Activated naive CD4-positive, alpha-beta T cell treated with anti-CD3 and anti-CD28 coated beads for 36 hours (primary cell): ENCODE measurements at regions not wholly inside any gene's neighbourhood (a gene's known extent, or its start where the extent isn't known, plus 50 kb on each side); places are given as distances from the start of the nearest gene placed in this dataset.
"Not testable (repeated sequence)": the region's sequence is repeated elsewhere in the genome, so short reads cannot be mapped to it uniquely, and the experiment has no call there.

Source experiments
- CTCF ChIA-PET: fragments of 350-600 bp; sonication (Branson Sonifier 250); formaldehyde crosslinking; loops from one replicate; lab custom pipeline; 2021; ENCODE audit warnings: antibody characterized with exemption; lab: Charles Lee
- DNase-seq: peaks from one replicate; pipeline ENCODE4 v3.0.0-alpha.2; 2020
- H3K27ac Mint-ChIP-seq: one replicate; pipeline ENCODE4 v1.8.0; 2021; ENCODE audit warnings: mild to moderate bottlenecking, mixed read lengths
- H3K27me3 Mint-ChIP-seq: one replicate; pipeline ENCODE4 v1.8.0; 2021; ENCODE audit warnings: low read depth, mixed read lengths
- H3K36me3 Mint-ChIP-seq: one replicate; pipeline ENCODE4 v1.8.0; 2021; ENCODE audit warnings: low read depth, mixed read lengths
- H3K4me1 Mint-ChIP-seq: one replicate; pipeline ENCODE4 v1.8.0; 2021; ENCODE audit warnings: low read depth, mixed read lengths
- H3K4me3 Mint-ChIP-seq: one replicate; pipeline ENCODE4 v1.8.0; 2021; ENCODE audit warnings: mild to moderate bottlenecking, moderate library complexity, mixed read lengths
- H3K9me3 Mint-ChIP-seq: one replicate; pipeline ENCODE4 v1.8.0; 2021; ENCODE audit warnings: mixed read lengths
- intact Hi-C: fragments of 100-400 bp; cut with micrococcal nuclease; formaldehyde crosslinking; loops from one replicate; pipeline ENCODE4 v1.15.1; 2023

DNA sequence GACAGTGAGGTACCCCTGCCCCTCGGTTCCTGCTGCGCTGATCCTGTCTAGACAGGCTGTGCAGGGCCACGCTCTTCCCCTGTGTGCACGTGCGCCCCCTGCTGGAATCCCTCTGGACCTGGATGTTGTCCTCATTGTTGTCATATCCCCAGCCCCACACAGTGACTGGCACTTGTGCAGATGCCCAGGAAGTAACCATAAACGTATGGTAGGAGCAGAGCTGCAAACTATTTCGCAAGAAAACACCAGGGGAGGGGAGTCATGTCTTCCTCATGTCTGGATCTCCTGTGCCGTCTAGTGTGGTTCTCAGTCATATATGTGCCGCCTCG, 114.7 kb downstream of the CRYBB2 start:
- peaks cover 24% of the 10 kb centered on the region for H3K9me3 Mint-ChIP-seq
- DNase-seq: peak; percentile 78
- CTCF ChIA-PET: interaction anchor here (0.6 to 1.6 kb wide), 6 partner anchors 11 to 1041 kb away, joined by 3 to 9 read pairs (median 4); no protein-coding TSS in a partner anchor
- H3K27ac Mint-ChIP-seq: no peak overlapping the region
- H3K27me3 Mint-ChIP-seq: no peaks in the 10 kb centered on the region
- intact Hi-C loops: loop anchor here (10.0 kb wide), 2 partner anchors 99 to 129 kb away; no protein-coding TSS in a partner anchor
- no peak overlapping the region for H3K4me3 Mint-ChIP-seq
- no peaks in the 10 kb centered on the region for H3K36me3 Mint-ChIP-seq
- no peaks in the 10 kb centered on the region for H3K4me1 Mint-ChIP-seq

DNA sequence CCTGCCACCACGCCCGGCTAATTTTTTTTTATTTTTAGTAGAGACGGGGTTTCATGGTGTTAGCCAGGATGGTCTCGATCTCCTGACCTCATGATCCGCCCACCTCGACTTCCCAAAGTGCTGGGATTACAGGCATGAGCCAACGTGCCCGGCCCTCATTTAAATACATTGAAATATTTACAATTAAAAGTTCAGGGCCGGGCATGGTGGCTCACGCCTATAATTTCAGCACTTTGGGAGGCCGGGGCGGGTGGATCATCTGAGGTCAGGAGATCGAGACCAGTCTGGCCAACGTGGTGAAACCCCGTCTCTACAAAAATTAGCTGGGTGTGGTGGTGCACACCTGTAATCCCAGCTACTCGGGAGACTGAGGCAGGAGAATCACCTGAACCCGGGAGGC, 115.2 kb downstream of the CRYBB2 start:
- H3K27ac Mint-ChIP-seq, DNase-seq, H3K27me3 Mint-ChIP-seq, H3K4me3 Mint-ChIP-seq, H3K36me3 Mint-ChIP-seq, H3K4me1 Mint-ChIP-seq: not testable (repeated sequence)
- intact Hi-C loops: loop anchor here (10.0 kb wide), 2 partner anchors 100 to 130 kb away; no protein-coding TSS in a partner anchor
- peaks cover 27% of the 10 kb centered on the region for H3K9me3 Mint-ChIP-seq
- CTCF ChIA-PET: interaction anchor here (0.6 to 1.6 kb wide), 4 partner anchors 130 to 1040 kb away, joined by 4 to 9 read pairs (median 5); no protein-coding TSS in a partner anchor

DNA sequence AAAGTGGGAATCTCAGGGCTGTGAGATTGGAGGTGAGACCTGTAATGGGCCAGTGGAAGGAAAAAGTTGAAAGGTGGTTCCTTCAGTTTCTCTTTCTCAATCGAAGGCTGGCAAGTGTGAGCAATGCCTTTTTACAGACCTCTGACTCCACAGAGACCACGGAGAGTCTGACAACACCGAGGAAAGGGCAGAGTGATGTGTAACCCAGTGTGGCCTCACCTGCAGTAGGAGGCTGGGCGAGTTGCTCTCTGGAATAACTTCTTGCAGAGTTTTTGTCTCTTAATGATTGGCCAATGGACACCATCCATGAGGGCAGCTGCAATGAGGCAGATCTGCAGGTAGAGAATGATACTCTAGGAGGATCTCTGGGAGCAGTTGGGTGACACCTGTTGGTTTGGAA, 115.8 kb downstream of the CRYBB2 start:
- H3K4me1 Mint-ChIP-seq, DNase-seq, H3K27ac Mint-ChIP-seq, H3K4me3 Mint-ChIP-seq, H3K36me3 Mint-ChIP-seq, CTCF ChIA-PET, H3K27me3 Mint-ChIP-seq: not testable (repeated sequence)
- H3K9me3 Mint-ChIP-seq: peaks cover 30% of the 10 kb centered on the region
- intact Hi-C loops: loop anchor here (10.0 kb wide), 2 partner anchors 100 to 130 kb away; no protein-coding TSS in a partner anchor

DNA sequence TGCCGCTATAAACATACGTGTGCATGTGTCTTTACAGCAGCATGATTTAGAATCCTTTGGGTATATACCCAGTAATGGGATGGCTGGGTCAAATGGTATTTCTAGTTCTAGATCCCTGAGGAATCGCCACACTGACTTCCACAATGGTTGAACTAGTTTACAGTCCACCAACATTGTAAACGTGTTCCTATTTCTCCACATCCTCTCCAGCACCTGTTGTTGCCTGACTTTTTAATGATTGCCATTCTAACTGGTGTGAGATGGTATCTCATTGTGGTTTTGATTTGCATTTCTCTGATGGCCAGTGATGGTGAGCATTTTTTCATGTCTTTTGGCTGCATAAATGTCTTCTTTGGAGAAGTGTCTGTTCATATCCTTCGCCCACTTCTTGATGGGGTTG, 121.1 kb downstream of the CRYBB2 start:
- H3K4me3 Mint-ChIP-seq, intact Hi-C loops, H3K27me3 Mint-ChIP-seq, H3K27ac Mint-ChIP-seq, DNase-seq, H3K4me1 Mint-ChIP-seq, CTCF ChIA-PET, H3K36me3 Mint-ChIP-seq: not testable (repeated sequence)
- H3K9me3 Mint-ChIP-seq: peaks cover 36% of the 10 kb centered on the region

DNA sequence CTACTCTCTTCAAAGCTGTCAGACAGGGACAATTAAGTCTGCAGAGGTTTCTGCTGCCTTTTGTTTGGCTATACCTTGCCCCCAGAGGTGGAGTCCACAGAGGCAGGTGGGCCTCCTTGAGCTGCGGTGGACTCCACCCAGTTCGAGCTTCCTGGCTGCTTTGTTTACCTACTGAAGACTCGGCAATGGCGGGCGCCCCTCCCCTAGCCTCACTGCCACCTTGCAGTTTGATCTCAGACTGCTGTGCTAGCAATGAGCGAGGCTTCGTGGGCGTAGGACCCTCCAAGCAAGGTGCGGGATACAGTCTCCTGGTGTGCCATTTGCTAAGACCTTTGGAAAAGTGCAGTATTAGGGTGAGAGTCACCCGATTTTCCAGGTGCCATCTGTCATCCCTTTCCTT, 124.9 kb downstream of the CRYBB2 start:
- H3K4me3 Mint-ChIP-seq, H3K27ac Mint-ChIP-seq, DNase-seq, intact Hi-C loops, CTCF ChIA-PET, H3K27me3 Mint-ChIP-seq, H3K4me1 Mint-ChIP-seq: not testable (repeated sequence)
- H3K9me3 Mint-ChIP-seq: peaks cover 20% of the 10 kb centered on the region
- peaks cover 13% of the 10 kb centered on the region for H3K36me3 Mint-ChIP-seq

DNA sequence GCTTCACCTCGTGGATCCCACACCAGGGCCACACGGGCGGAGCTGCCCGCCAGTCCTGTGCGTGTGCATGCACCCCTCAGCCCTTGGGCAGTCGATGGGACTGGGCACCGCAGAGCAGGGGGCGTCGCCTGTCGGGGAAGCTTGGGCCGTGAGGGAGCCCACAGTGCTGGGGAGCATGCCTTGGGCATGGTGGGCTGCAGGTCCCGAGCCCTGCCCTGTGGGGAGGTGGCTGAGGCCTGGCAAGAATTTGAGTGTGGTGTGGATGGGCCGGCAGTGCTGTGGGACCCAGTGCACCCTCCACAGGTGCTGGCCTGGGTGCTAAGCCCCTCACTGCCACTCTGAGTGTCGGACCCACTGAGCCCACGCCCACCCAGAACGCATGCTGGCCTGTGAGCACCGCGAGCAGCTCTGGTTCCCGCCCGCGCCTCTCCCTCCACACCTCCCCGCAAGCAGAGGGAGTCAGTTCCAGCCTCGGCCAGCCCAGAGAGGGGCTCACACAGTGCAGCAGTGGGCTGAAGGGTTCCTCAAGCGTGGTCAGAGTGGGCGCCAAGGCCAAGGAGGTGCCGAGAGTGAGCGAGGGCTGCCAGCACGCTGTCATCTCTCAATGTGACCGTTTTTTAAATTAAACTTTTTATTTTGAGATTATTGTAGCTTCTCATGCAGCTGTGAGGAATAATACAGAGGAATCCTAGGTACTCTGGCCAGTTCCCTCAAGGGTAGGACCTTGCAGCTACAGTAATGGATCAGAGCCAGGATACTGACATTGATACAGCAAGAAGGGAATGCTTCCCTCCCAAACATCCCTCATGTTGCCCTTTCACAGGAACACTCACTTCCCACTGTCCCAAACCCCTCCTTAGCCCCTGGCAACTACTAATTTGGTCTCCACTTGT, 127.7 kb downstream of the CRYBB2 start:
- intact Hi-C loops: no loop called here
- Mint-ChIP-seq H3K27ac (no peak overlapping the region), H3K4me3 (no peak overlapping the region), H3K36me3 (peaks cover 27% of the 10 kb centered on the region), H3K4me1 (no peaks in the 10 kb centered on the region), H3K9me3 (peaks cover 11% of the 10 kb centered on the region), H3K27me3 (no peaks in the 10 kb centered on the region)
- no peak for DNase-seq
- CTCF ChIA-PET: no interaction called here

DNA sequence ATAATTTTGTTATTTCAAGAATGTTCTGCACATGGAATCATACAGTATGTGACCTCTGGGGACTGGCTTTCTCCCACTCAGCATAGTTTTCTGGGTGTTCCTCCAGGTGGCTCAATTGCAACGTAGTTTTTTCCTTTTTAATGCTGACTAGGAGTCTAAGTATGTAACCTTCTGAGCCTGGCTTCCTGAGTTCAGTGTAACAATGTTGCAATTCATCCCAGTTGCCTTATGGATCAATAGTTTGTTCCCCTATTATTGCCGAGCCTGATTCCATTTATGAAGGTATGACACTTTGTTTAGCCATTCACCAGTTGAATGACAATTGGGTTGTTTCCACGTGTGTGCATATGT, 128.3 kb downstream of the CRYBB2 start:
- Mint-ChIP-seq H3K36me3 (peaks cover 31% of the 10 kb centered on the region), H3K27ac (no peak overlapping the region), H3K9me3 (peaks cover 10% of the 10 kb centered on the region), H3K4me3 (no peak overlapping the region), H3K4me1 (no peaks in the 10 kb centered on the region), H3K27me3 (no peaks in the 10 kb centered on the region)
- intact Hi-C loops: no loop called here
- DNase-seq: no peak
- CTCF ChIA-PET: no interaction called here

DNA sequence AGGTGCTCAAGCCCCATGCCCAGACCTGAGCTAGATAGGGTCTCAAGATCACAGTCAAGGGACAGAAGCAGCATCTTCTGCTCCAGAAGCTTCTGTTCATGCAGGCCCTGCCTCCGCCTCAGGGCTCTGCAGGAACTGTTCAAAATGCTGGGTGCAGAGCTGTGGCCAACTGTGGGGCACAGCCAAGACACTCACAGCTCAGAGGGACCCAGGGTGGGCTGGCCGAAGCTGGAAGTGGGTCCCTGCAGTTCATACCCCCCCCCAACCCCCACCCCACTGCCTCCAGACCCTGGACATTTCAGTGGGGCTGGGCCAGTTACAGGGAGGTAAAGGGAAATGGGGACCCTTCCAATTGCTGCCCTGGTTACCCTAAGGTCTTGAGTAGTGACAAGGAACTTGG, 129.0 kb downstream of the CRYBB2 start:
- Mint-ChIP-seq H3K9me3 (peaks cover 10% of the 10 kb centered on the region), H3K27me3 (no peaks in the 10 kb centered on the region), H3K27ac (no peak overlapping the region), H3K4me3 (no peak overlapping the region), H3K36me3 (peaks cover 33% of the 10 kb centered on the region), H3K4me1 (no peaks in the 10 kb centered on the region)
- no peak for DNase-seq
- intact Hi-C loops: no loop called here
- CTCF ChIA-PET: no interaction called here

DNA sequence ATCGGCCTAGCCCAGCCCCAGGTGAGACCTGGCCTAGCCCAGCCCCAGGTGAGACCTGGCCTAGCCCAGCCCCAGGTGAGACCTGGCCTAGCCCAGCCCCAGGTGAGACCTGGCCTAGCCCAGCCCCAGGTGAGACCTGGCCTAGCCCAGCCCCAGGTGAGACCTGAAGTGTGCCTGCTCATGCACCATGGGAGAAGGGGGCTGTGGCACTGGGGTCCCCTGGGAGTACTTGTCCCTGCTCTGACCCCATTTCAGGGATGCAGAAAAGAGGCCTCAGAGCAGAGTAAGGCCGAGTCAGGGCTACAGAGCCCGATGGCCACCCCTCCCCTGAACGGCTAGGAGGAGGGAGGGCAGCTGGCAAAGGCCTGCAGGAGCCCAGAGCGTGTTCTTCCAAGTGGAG, 129.6 kb downstream of the CRYBB2 start:
- CTCF ChIA-PET, H3K9me3 Mint-ChIP-seq, H3K27ac Mint-ChIP-seq: not testable (repeated sequence)

DNA sequence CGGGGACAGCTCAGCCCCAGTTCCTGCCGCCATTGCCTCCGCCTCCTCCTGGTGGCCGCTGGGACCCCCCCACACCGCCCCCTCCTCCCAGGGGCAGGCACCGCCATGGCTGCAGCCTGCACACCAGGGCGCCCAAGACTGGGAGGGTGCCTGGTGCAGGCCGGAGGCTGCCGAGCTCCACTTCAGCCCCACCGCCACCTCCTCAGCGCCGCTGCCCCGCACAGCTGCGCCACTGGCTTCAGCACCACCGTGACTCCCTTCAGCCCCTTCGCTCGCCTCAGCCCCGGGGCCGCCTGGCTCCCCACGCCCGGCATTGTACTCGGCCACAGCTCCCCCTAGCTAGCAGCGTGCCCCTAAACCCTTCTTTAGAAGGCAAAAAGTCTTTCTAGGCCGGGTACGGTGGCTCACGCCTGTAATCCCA, 131.1 kb downstream of the CRYBB2 start:
- CTCF ChIA-PET: interaction anchor here (1.5 kb wide), 1 partner anchor 150 kb away, joined by 3 read pairs; no protein-coding TSS in a partner anchor
- Mint-ChIP-seq H3K4me1 (no peaks in the 10 kb centered on the region), H3K9me3 (peaks cover 4% of the 10 kb centered on the region), H3K27me3 (no peaks in the 10 kb centered on the region), H3K27ac (no peak overlapping the region), H3K4me3 (no peak overlapping the region), H3K36me3 (peaks cover 47% of the 10 kb centered on the region)
- no peak for DNase-seq
- intact Hi-C loops: no loop called here

More for the DNA sequence above, 129.6 kb downstream of the CRYBB2 start:
- H3K4me1 Mint-ChIP-seq, DNase-seq, intact Hi-C loops, H3K4me3 Mint-ChIP-seq, H3K27me3 Mint-ChIP-seq: not testable (repeated sequence)
- peaks cover 37% of the 10 kb centered on the region for H3K36me3 Mint-ChIP-seq

DNA sequence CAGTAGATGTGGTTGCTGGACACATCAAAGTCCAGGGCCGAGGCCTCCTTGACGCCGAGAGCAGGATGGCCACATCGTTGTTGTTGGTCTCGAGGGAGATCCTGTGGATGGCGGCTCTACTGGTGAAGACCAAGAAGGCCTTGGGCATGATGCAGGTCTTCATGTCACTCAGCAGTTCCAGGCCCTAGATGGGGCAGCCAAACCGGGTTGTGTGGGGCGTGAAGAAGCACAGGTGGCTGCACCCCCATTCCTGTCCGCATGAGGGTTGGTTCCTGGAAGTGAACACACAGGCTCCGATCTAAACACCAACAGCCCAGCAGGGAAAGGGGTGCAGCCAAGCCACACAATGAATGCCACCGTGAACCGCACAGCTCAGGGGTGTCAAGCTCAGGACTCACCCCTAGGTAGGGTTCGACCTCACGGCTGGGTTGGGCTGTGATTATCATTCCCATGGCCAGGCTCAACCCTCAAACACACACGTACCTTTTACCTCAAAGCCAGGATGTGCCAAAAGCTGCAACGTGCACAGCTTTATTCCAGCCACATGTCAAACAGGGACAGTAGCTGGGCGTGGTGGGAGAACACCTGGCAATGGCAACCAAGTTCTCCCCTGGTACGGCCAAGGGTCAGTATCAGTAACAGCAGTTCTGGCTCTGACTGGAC, 132.3 kb downstream of the CRYBB2 start:
- H3K9me3 Mint-ChIP-seq: no peaks in the 10 kb centered on the region
- H3K4me3 Mint-ChIP-seq: no peak overlapping the region
- H3K27ac Mint-ChIP-seq: no peak overlapping the region
- intact Hi-C loops: no loop called here
- no peaks in the 10 kb centered on the region for H3K4me1 Mint-ChIP-seq
- peaks cover 43% of the 10 kb centered on the region for H3K36me3 Mint-ChIP-seq
- H3K27me3 Mint-ChIP-seq: no peaks in the 10 kb centered on the region
- CTCF ChIA-PET: interaction anchor here (0.5 to 1.5 kb wide), 2 partner anchors 151 to 337 kb away, joined by 3 to 4 read pairs; no protein-coding TSS in a partner anchor
- DNase-seq: no peak

DNA sequence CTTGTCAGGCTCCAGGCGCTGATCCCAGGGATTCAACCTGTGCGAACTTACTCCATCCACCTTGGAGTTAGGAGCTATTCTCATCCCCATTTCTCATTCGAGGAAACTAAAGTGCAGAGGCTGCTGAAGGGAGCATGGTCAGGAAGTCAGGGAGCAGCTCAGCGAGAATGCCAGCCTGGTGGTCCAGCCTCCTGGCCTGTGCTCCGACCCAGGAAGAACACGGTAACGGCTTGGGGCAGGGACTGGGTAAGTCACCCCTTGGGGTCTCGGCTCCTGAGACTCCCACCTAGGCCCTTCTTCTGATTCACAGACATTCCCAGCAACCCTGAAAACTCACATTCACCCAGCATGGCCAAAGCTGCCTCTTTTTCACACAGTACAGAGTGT, 132.8 kb downstream of the CRYBB2 start:
- no peak for DNase-seq
- H3K9me3 Mint-ChIP-seq: no peaks in the 10 kb centered on the region
- H3K27ac Mint-ChIP-seq: no peak overlapping the region
- CTCF ChIA-PET: interaction anchor here (0.5 kb wide), 1 partner anchor 337 kb away, joined by 4 read pairs; no protein-coding TSS in a partner anchor
- H3K27me3 Mint-ChIP-seq: no peaks in the 10 kb centered on the region
- H3K4me1 Mint-ChIP-seq: no peaks in the 10 kb centered on the region
- peaks cover 46% of the 10 kb centered on the region for H3K36me3 Mint-ChIP-seq
- intact Hi-C loops: no loop called here
- H3K4me3 Mint-ChIP-seq: no peak overlapping the region
